SK-N-SH (cell line): ENCODE measurements at regions not wholly inside any gene's neighbourhood (a gene's known extent, or its start where the extent isn't known, plus 50 kb on each side); places are given as distances from the start of the nearest gene placed in this dataset.
A peak's percentile ranks its signal among the peaks of the same experiment; 100 is the strongest.

Experiments
- CTCF ChIA-PET: fragments of 300-600, 350-600 bp; formaldehyde crosslinking; extraction: SDS; loops from one replicate; lab custom pipeline; 2021; lab: Yijun Ruan, JAX
- POLR2A ChIA-PET: fragments of 350-600 bp; sonication (Branson Sonifier 250); formaldehyde crosslinking; extraction: SDS; loops from one replicate; lab custom pipeline; 2020; ENCODE audit warnings: antibody characterized with exemption, inconsistent platforms; lab: Yijun Ruan, JAX
- DNase-seq: peaks from one replicate; pipeline ENCODE4 v3.0.0; 2012
- H2AFZ ChIP-seq: fragments of 200-600 bp; sonication (generic); 2 replicates; pipeline ENCODE4 v1.8.1; 2016; ENCODE audit warnings: antibody characterized with exemption, mild to moderate bottlenecking, low read depth
- H3F3A ChIP-seq: fragments of 200-600 bp; sonication (generic); replicated peaks from 2 replicates; pipeline ENCODE3; 2016; ENCODE audit warnings: antibody characterized with exemption, mild to moderate bottlenecking; ENCODE audit not compliant: insufficient read depth
- H3K27ac ChIP-seq, 2 experiments: fragments of 200-500 bp in 1 of 2; fragments of 200-600 bp in 1 of 2; sonication (Bioruptor generic) in 1 of 2; sonication (generic), shearing (Covaris generic) in 1 of 2; 2 replicates each; pipeline versions ENCODE4 v1.5.1 to v1.6.1; 2014 to 2016; ENCODE audit warnings: low read depth in 2 of 2, inconsistent platforms in 1 of 2, low read length in 1 of 2, mild to moderate bottlenecking in 1 of 2, mixed read lengths in 1 of 2
- H3K27me3 ChIP-seq: fragments of 200-600 bp; sonication (generic), shearing (Covaris generic); 2 replicates; pipeline ENCODE4 v1.6.1; 2016; ENCODE audit warnings: mixed run types; ENCODE audit not compliant: insufficient read depth
- H3K36me3 ChIP-seq, 2 experiments: fragments of 200-500 bp in 1 of 2; fragments of 200-600 bp in 1 of 2; sonication (Bioruptor generic) in 1 of 2; sonication (generic) in 1 of 2; replicated peaks in 1 of 2; 2 replicates each; pipeline versions ENCODE3 to v1.5.1; 2014 to 2016; ENCODE audit warnings: low read length in 1 of 2, mild to moderate bottlenecking in 1 of 2; ENCODE audit not compliant: insufficient read depth in 2 of 2, control insufficient read depth in 1 of 2
- H3K4me1 ChIP-seq, 2 experiments: fragments of 200-500 bp in 1 of 2; fragments of 200-600 bp in 1 of 2; sonication (Bioruptor generic) in 1 of 2; sonication (generic), shearing (Covaris generic) in 1 of 2; 2 replicates each; pipeline versions ENCODE4 v1.5.1 to v1.6.1; 2014 to 2016; ENCODE audit warnings: low read depth in 1 of 2, low read length in 1 of 2, mixed run types in 1 of 2; ENCODE audit not compliant: insufficient read depth in 2 of 2, control insufficient read depth in 1 of 2
- H3K4me2 ChIP-seq: fragments of 200-600 bp; sonication (generic), shearing (Covaris generic); 2 replicates; pipeline ENCODE4 v1.6.1; 2017; ENCODE audit warnings: mixed run types
- H3K4me3 ChIP-seq, 2 experiments: fragments of 200-500 bp in 1 of 2; fragments of 200-600 bp in 1 of 2; sonication (Bioruptor generic) in 1 of 2; sonication (generic), shearing (Covaris generic) in 1 of 2; 2 replicates each; pipeline versions ENCODE4 v1.5.1 to v1.8.1; 2014 to 2016; ENCODE audit warnings: low read depth in 2 of 2, inconsistent platforms in 1 of 2, low read length in 1 of 2, mild to moderate bottlenecking in 1 of 2, mixed read lengths in 1 of 2, moderate library complexity in 1 of 2
- H3K79me2 ChIP-seq: fragments of 200-600 bp; sonication (generic); 2 replicates; pipeline ENCODE4 v1.8.1; 2017; ENCODE audit warnings: mild to moderate bottlenecking; ENCODE audit not compliant: insufficient read depth
- H3K9ac ChIP-seq: fragments of 200-600 bp; sonication (generic); 2 replicates; pipeline ENCODE4 v1.6.1; 2017; ENCODE audit warnings: mixed run types
- H3K9me2 ChIP-seq: fragments of 200-600 bp; sonication (generic); 2 replicates; pipeline ENCODE4 v1.6.1; 2017; ENCODE audit warnings: mixed run types
- H3K9me3 ChIP-seq: fragments of 200-600 bp; sonication (generic); 2 replicates; pipeline ENCODE4 v1.6.1; 2017; ENCODE audit warnings: mixed run types, mild to moderate bottlenecking, moderate library complexity
- H4K20me1 ChIP-seq: fragments of 200-600 bp; sonication (generic); 2 replicates; pipeline ENCODE4 v1.6.1; 2017; ENCODE audit warnings: mild to moderate bottlenecking, mixed run types; ENCODE audit not compliant: insufficient read depth
- CTCF ChIP-seq: fragments of 200-600 bp; sonication (generic); IDR thresholded peaks from 2 replicates; pipeline ENCODE4 v1.6.1; 2017; ENCODE audit warnings: antibody characterized with exemption, mild to moderate bottlenecking, moderate library complexity
- ELF1 ChIP-seq: IDR thresholded peaks from 2 replicates; pipeline ENCODE4 v1.4.0; 2012
- EP300 ChIP-seq, 2 experiments: IDR thresholded peaks; 2 replicates each; pipeline versions ENCODE4 v1.4.0 to v1.6.1; 2012; ENCODE audit warnings: borderline replicate concordance in 1 of 2, low read depth in 1 of 2, low read length in 1 of 2
- FOXJ3 ChIP-seq: sonication (generic); formaldehyde crosslinking; IDR thresholded peaks from 2 replicates; pipeline ENCODE4 v1.5.1; 2020; ENCODE audit warnings: mild to moderate bottlenecking, missing genetic modification reagents
- FOXM1 ChIP-seq: IDR thresholded peaks from 2 replicates; pipeline ENCODE4 v1.4.0; 2012; ENCODE audit warnings: low read depth, mild to moderate bottlenecking
- MXI1 ChIP-seq: IDR thresholded peaks from 2 replicates; pipeline ENCODE4 v1.6.1; 2012; ENCODE audit warnings: mild to moderate bottlenecking, low read depth, low read length, improper control_type of control experiment
- POLR2AphosphoS5 ChIP-seq: IDR thresholded peaks from 2 replicates; pipeline ENCODE4 v1.6.1; 2012; ENCODE audit warnings: low read depth, low read length
- REST ChIP-seq: IDR thresholded peaks from 2 replicates; pipeline ENCODE4 v1.6.1; 2012; ENCODE audit warnings: mild to moderate bottlenecking, low read depth, low read length, moderate library complexity
- RFX5 ChIP-seq: IDR thresholded peaks from 2 replicates; pipeline ENCODE4 v1.6.1; 2012; ENCODE audit warnings: mild to moderate bottlenecking, improper control_type of control experiment, low read length
- RXRA ChIP-seq: IDR thresholded peaks from 2 replicates; pipeline ENCODE4 v1.4.0; 2012; ENCODE audit warnings: low read depth, mild to moderate bottlenecking, borderline replicate concordance
- USF1 ChIP-seq: IDR thresholded peaks from 2 replicates; pipeline ENCODE4 v1.4.0; 2012; ENCODE audit warnings: low read depth, borderline replicate concordance
- ZBTB33 ChIP-seq: IDR thresholded peaks from 2 replicates; pipeline ENCODE4 v1.4.0; 2012; ENCODE audit warnings: low read depth, borderline replicate concordance
- WGBS: methylation state at CpG from one replicate; pipeline ENCODE4 v1.1.6; 2017; ENCODE audit warnings: low lambda C conversion rate; 5-methylcytosine and 5-hydroxymethylcytosine counted together

- TF ChIP-seq REST = no peak
These were observed 448.0 kb downstream of the CDH10 start (continued) for GRCh38 chr5:24196789-24197188.

GRCh38 chr5:24208686-24209106, 436.1 kb downstream of the CDH10 start:
- POLR2A ChIA-PET = no interaction called here
- H3K36me3 ChIP-seq = no peaks in the 10 kb centered on the region
- H3K27me3 ChIP-seq = no peaks in the 10 kb centered on the region; the same call in 1 of the 2 replicates
- no peaks in the 10 kb centered on the region for H3K79me2 ChIP-seq
- H3K9me2 ChIP-seq = no peaks in the 10 kb centered on the region
- DNase-seq = no peak
- no peaks in the 10 kb centered on the region for H3F3A ChIP-seq
- H3K9ac ChIP-seq = no peak overlapping the region
- H4K20me1 ChIP-seq = no peaks in the 10 kb centered on the region
- 7% methylated on average over 4 of the region's 4 CpGs for WGBS
- no peaks in the 10 kb centered on the region for H3K9me3 ChIP-seq
- TF ChIP-seq ELF1 = no peak
- no peak for TF ChIP-seq FOXJ3
- no peak for TF ChIP-seq RFX5
- no peak overlapping the region for H3K4me3 ChIP-seq
- CTCF ChIA-PET = no interaction called here
- no peak overlapping the region for H3K27ac ChIP-seq
- no peaks in the 10 kb centered on the region for H3K4me1 ChIP-seq
- H3K4me2 ChIP-seq = no peak overlapping the region
- H2AFZ ChIP-seq = no peak overlapping the region

GRCh38 chr5:24215114-24215513, 429.7 kb downstream of the CDH10 start:
- no peaks in the 10 kb centered on the region; the same call in 1 of the 2 replicates for H3K27me3 ChIP-seq

GRCh38 chr5:24222876-24223275, 421.9 kb downstream of the CDH10 start:
- H3K79me2 ChIP-seq = no peaks in the 10 kb centered on the region
- H3K4me3 ChIP-seq = peak overlapping the region in 1 of 2 experiments; percentile 17; a peak in 1 of 4 replicates
- ChIA-PET POLR2A (no interaction called here), CTCF (no interaction called here)
- no peak for DNase-seq
- no peak overlapping the region for H3K9ac ChIP-seq
- 26% methylated on average over 2 of the region's 2 CpGs for WGBS
- peak overlapping the region in 1 of 2 experiments; percentile 56; a peak in 2 of 4 replicates for H3K27ac ChIP-seq
- H2AFZ ChIP-seq = peak overlapping the region; percentile 72; the same call in 1 of the 2 replicates
- no peaks in the 10 kb centered on the region for H3K27me3 ChIP-seq
- no peaks in the 10 kb centered on the region for H3K9me3 ChIP-seq
- H3K4me2 ChIP-seq = peak overlapping the region; percentile 53
- H4K20me1 ChIP-seq = no peaks in the 10 kb centered on the region
- H3K4me1 ChIP-seq = no peaks in the 10 kb centered on the region
- H3F3A ChIP-seq = peaks cover 7% of the 10 kb centered on the region
- H3K9me2 ChIP-seq = no peaks in the 10 kb centered on the region
- H3K36me3 ChIP-seq = peaks cover 0 to 4% of the 10 kb centered on the region in 2 experiments
- TF ChIP-seq MXI1 (no peak), FOXM1 (no peak), USF1 (no peak), ZBTB33 (no peak), RXRA (no peak), CTCF (no peak)

More at GRCh38 chr5:24215114-24215513, 429.7 kb downstream of the CDH10 start:
- H3K4me2 ChIP-seq = no peak overlapping the region
- CTCF ChIA-PET = no interaction called here
- no peaks in the 10 kb centered on the region for H3K79me2 ChIP-seq
- TF ChIP-seq POLR2AphosphoS5 (no peak), EP300 (IDR thresholded peaks at IDR 0.05; ENCODE audit: borderline replicate concordance in 1 of 2, low read depth in 1 of 2, low read length in 1 of 2) (no peak), RFX5 (no peak), RXRA (no peak)
- TF ChIP-seq, all 33 proteins: peak for 0
- Histone ChIP-seq H3K9ac (no peak overlapping the region), H3K9me3 (no peaks in the 10 kb centered on the region), H2AFZ (no peak overlapping the region), H3K4me3 (no peak overlapping the region), H3K27ac (no peak overlapping the region), H3F3A (no peaks in the 10 kb centered on the region), H3K4me1 (no peaks in the 10 kb centered on the region), H4K20me1 (no peaks in the 10 kb centered on the region), H3K36me3 (no peaks in the 10 kb centered on the region), H3K9me2 (no peaks in the 10 kb centered on the region)
- DNase-seq = no peak
- POLR2A ChIA-PET = no interaction called here
- WGBS = 19% methylated on average over 3 of the region's 3 CpGs
